ENCODE measurements at regions not wholly inside any gene's neighbourhood (a gene's known extent, or its start where the extent isn't known, plus 50 kb on each side); places are given as distances from the start of the nearest gene placed in this dataset.

DNA sequence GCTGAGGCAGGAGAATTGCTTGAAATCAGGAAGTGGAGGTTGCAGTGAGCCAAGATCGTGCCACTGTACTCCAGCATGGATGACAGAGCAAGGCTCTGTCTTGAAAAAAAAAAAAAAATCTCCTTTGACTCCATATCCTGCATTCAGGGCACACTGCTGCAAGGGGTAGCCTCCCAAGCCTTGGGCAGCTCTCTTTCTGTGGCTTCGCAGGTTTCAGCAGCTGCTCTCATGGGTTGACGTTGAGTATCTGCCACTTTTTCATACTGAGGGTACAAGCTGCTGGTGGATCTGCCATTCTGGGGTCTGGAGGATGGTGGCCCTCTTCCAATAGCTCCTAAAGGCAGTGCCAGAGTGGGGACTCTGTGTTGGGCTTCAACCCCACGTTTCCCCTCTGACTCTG, 2198.1 kb upstream of the WWC1 start:
- H3K4me3 ChIP-seq: no peak overlapping the region
- H3K4me1 ChIP-seq (replicated peaks in 1 of 2): no peaks in the 10 kb centered on the region
- no peak overlapping the region for H3K27ac ChIP-seq
- TF ChIP-seq, protein P1, sequence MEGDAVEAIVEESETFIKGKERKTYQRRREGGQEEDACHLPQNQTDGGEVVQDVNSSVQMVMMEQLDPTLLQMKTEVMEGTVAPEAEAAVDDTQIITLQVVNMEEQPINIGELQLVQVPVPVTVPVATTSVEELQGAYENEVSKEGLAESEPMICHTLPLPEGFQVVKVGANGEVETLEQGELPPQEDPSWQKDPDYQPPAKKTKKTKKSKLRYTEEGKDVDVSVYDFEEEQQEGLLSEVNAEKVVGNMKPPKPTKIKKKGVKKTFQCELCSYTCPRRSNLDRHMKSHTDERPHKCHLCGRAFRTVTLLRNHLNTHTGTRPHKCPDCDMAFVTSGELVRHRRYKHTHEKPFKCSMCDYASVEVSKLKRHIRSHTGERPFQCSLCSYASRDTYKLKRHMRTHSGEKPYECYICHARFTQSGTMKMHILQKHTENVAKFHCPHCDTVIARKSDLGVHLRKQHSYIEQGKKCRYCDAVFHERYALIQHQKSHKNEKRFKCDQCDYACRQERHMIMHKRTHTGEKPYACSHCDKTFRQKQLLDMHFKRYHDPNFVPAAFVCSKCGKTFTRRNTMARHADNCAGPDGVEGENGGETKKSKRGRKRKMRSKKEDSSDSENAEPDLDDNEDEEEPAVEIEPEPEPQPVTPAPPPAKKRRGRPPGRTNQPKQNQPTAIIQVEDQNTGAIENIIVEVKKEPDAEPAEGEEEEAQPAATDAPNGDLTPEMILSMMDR (IDR thresholded peaks at IDR 0.05): no peak
- no peak for TF ChIP-seq POLR2A (IDR thresholded peaks at IDR 0.05)
- no peak for DNase-seq
- 66 to 74% (median 71%) methylated on average over 4 of the region's 4 CpGs for WGBS, 4 donors
- no peaks in the 10 kb centered on the region for H3K36me3 ChIP-seq (replicated peaks in 1 of 2)
- intact Hi-C loops (cut with DNase I): no loop called here
- no peaks in the 10 kb centered on the region for H3K27me3 ChIP-seq
- no peaks in the 10 kb centered on the region for H3K9me3 ChIP-seq (replicated peaks in 1 of 3)

DNA sequence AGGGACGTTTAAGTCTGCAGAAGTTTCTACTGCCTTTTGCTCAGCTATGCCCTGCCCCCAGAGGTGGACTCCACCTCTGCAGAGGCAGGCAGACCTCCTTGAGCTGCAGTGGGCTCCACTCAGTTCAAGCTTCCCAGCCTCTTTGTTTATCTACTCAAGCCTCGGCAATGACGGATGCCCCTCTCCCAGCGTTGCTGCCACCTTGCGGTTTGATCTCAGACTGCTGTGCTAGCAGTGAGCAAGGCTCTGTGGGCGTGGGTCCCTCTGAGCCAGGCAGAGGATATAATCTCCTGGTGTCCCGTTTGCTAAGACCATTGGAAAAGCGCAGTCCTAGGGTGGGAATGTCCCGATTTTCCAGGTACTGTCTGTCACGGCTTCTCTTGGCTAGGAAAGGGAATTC, 2188.5 kb upstream of the WWC1 start:
- H3K27me3 ChIP-seq: no peaks in the 10 kb centered on the region
- TF ChIP-seq, protein P1 (IDR thresholded peaks at IDR 0.05): no peak
- TF ChIP-seq POLR2A (IDR thresholded peaks at IDR 0.05): no peak
- no peaks in the 10 kb centered on the region for H3K36me3 ChIP-seq (replicated peaks in 1 of 2)
- no peaks in the 10 kb centered on the region for H3K4me1 ChIP-seq (replicated peaks in 1 of 2)
- H3K27ac ChIP-seq: no peak overlapping the region
- no peak for DNase-seq
- 74 to 89% (median 84%) methylated on average over 9 to 10 of the region's 10 CpGs for WGBS, 4 donors
- no peaks in the 10 kb centered on the region for H3K9me3 ChIP-seq (replicated peaks in 1 of 3)
- no peak overlapping the region for H3K4me3 ChIP-seq
- intact Hi-C loops (cut with DNase I): no loop called here

DNA sequence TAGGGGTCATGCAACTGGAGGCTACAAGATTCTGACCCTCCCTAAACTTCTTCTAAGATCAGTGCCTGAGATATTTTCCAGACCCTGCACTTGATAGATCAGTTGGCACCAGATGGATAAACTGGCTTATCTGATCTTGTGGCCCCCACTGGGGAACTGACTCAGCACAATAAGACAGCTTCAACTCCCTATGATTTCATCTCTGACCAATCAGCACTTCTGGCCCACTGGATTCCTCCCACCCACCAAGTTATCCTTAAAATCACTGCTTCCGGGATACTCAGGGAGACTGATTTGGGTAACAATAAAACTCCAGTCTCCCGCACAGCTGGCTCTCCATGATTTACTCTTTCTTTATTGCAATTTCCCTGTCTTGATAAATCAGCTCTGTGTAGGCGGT, 2180.4 kb upstream of the WWC1 start:
- H3K27ac ChIP-seq: no peak overlapping the region
- H3K27me3 ChIP-seq: no peaks in the 10 kb centered on the region
- H3K4me3 ChIP-seq: no peak overlapping the region
- no peak for DNase-seq
- H3K36me3 ChIP-seq (replicated peaks in 1 of 2): no peaks in the 10 kb centered on the region
- H3K4me1 ChIP-seq (replicated peaks in 1 of 2): no peaks in the 10 kb centered on the region
- intact Hi-C loops (cut with DNase I): no loop called here
- 58 to 74% (median 69%) methylated on average over 3 of the region's 3 CpGs for WGBS, 4 donors
- TF ChIP-seq POLR2A (IDR thresholded peaks at IDR 0.05): no peak
- TF ChIP-seq, protein P1 (IDR thresholded peaks at IDR 0.05): no peak
- no peaks in the 10 kb centered on the region for H3K9me3 ChIP-seq (replicated peaks in 1 of 3)

DNA sequence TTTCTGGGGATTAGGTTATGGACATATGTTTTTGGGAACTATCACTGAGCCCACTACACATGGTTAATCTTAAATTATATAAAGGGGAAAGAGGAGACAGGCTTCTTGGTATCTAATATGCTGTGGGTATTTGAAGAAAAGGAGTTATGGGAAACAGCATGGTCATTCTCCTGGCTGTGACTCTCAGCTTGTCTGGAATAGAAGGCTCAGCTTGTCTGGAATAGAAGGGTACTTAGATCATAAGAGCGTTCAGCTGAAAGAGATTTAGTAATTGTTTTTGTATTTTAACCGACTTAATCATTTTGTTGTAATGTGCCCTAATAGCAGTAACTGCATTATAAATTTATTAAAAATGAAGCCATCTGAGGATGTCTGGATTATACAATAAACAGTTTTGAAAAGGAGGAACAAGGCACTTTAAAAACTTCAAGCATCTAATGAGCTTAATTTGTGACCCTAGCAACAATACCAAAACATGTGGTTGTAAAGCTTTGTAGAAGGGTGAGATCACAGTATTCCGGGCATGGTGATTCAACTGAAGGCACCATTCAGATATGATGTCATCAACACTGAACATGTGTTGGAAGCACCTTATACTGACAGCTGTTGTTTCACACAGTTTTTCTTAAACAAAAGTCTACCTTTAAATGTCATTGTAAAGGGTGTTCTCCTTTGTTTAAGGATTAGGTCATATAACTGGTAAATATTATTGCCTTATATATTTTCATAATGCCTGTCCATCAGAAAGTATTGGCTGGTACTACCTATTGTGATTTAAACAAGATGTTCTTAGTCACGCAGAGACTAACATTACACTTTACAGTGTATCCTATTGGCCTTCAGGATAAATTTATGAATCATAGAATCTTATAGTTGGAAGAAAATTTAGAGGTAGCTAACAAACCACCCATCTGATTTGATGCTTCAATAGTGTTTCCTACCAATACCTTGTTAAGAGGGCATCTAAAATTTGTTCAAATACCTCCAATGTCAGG, 2174.1 kb upstream of the WWC1 start:
- intact Hi-C loops (cut with DNase I): no loop called here

More for the DNA sequence above, 2174.1 kb upstream of the WWC1 start:
- Histone ChIP-seq H3K27me3 (no peaks in the 10 kb centered on the region), H3K36me3 (replicated peaks in 1 of 2) (no peaks in the 10 kb centered on the region), H3K9me3 (replicated peaks in 1 of 3) (no peaks in the 10 kb centered on the region), H3K27ac (no peak overlapping the region), H3K4me1 (replicated peaks in 1 of 2) (no peaks in the 10 kb centered on the region), H3K4me3 (no peak overlapping the region)
- TF ChIP-seq POLR2A (IDR thresholded peaks at IDR 0.05): no peak
- TF ChIP-seq, protein P1 (IDR thresholded peaks at IDR 0.05): no peak
- no peak for DNase-seq
- WGBS, 4 donors: 75 to 83% (median 81%) methylated on average over 4 of the region's 4 CpGs
